H1 (cell line): ENCODE measurements at regions not wholly inside any gene's neighbourhood (a gene's known extent, or its start where the extent isn't known, plus 50 kb on each side); places are given as distances from the start of the nearest gene placed in this dataset.

Source experiments
- CHD7 ChIP-seq: fragments of 300-600 bp; sonication (generic); IDR thresholded peaks from 2 replicates; pipeline ENCODE4 v1.7.1; 2012; ENCODE audit warnings: low read length, moderate library complexity, mild to moderate bottlenecking, inconsistent platforms; ENCODE audit not compliant: insufficient replicate concordance
- TEAD4 ChIP-seq: IDR thresholded peaks from 2 replicates; pipeline ENCODE4 v1.6.1; 2012; ENCODE audit warnings: low read depth, low read length, inconsistent platforms, mixed read lengths
- USF2 ChIP-seq: IDR thresholded peaks from 2 replicates; pipeline ENCODE4 v1.6.1; 2011; ENCODE audit warnings: low read length, improper control_type of control experiment

DNA sequence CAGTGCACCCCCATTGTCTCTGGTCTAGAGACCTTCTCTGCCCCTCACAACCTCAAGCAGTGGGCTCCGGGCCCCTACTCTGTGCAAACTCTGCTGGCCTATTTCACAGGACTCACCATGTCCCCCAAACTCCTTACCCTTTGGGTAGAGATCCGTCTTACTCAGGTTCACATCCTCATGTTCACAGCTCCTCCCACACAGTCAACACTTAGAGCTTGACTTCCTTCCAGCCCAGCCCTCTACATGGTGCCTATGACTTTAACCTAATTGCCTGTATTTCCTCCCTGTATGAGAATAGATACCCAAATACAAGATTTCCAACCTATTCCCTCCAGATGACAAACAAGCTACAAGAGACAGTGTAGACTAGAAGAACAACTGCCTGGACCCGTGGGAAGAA is 528.6 kb upstream of the JARID2 start (continued):
- TF ChIP-seq CHD7: no peak
- TF ChIP-seq USF2: no peak
- no peak for TF ChIP-seq TEAD4
